ENCODE measurements at regions not wholly inside any gene's neighbourhood (a gene's known extent, or its start where the extent isn't known, plus 50 kb on each side); places are given as distances from the start of the nearest gene placed in this dataset.

DNA sequence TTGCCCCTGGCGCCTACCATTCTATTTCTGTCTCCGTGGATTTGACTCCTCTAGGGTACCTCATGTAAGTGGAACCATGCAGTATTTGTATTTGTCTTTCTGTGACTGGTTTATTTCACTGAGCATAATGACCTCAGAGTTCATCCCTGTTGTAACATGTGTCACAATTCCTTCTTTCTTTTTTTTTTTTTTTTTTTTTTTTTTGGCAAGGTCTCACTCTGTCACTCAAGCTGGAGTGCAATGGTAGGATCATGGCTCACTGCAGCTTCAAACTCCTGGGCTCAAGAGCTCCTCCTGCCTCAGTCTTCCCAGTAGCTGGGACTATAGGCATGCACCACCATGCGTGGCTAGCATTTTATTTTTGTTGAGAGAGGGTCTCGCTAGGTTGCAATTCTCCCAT lies 74.0 kb upstream of the SEPTIN5 start:
- intact Hi-C loops (cut with DNase I; ENCODE audit: low total_unique reads) = no loop called here
- in situ Hi-C loops (cut with MboI; ENCODE audit: low sequenced_read_pairs in 4 of 4) = loop anchor here in 3 of 4 donors (25.0 kb wide), 4 partner anchors 253 to 678 kb away; partner anchors contain the start of genes ESS2 (in 1 of the 3) and TSSK2 (in 1 of the 3)
- Histone ChIP-seq H3K9me3 (no peaks in the 10 kb centered on the region), H3K36me3 (no peaks in the 10 kb centered on the region), H3K27ac (no peak overlapping the region), H3K4me3 (no peak overlapping the region), H3K4me1 (no peaks in the 10 kb centered on the region), H3K27me3 (peaks cover 4 to 17% (median 11%) of the 10 kb centered on the region in 3 donors)
- TF ChIP-seq, protein P1, sequence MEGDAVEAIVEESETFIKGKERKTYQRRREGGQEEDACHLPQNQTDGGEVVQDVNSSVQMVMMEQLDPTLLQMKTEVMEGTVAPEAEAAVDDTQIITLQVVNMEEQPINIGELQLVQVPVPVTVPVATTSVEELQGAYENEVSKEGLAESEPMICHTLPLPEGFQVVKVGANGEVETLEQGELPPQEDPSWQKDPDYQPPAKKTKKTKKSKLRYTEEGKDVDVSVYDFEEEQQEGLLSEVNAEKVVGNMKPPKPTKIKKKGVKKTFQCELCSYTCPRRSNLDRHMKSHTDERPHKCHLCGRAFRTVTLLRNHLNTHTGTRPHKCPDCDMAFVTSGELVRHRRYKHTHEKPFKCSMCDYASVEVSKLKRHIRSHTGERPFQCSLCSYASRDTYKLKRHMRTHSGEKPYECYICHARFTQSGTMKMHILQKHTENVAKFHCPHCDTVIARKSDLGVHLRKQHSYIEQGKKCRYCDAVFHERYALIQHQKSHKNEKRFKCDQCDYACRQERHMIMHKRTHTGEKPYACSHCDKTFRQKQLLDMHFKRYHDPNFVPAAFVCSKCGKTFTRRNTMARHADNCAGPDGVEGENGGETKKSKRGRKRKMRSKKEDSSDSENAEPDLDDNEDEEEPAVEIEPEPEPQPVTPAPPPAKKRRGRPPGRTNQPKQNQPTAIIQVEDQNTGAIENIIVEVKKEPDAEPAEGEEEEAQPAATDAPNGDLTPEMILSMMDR (IDR thresholded peaks at IDR 0.05 in 4 of 5, conservative IDR thresholded peaks at IDR 0.05 in 1 of 5) = no peak
- TF ChIP-seq POLR2A (IDR thresholded peaks at IDR 0.05) = no peak
- DNase-seq (no peak), ATAC-seq (no peak)

DNA sequence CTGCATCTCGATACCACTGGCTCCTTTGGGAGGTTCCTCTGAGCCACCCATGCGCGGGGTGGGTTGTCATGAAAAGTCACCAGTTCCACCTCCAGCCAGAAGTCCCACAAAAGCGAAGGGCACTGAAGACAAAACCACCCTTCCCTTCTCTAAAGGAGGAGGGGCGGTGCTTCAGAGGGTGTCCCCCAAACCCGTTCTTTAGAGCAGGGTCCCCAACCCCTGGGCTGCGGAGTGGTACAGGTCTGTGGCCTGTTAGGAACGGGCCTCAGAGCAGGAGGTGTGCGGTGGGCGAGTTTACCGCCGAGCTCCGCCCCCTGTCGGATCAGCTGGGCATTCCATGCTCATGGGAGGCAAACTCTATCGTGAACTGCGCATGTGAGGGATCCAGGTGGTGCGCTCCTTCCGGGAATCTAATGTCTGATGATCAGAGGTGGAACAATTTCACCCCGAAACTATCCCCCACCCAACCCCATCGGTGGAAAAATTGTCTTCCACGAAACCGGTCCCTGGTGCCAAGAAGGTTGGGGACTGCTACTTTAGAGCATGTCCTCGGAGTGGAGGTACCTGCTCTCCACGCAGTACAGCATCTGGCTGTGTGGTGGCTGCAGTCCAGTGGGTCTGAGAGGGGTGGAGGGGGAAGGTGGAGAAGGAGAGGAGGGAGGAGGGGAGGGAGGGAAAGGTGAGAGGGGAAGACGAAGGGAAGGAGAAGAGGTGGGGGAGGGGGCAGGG lies 72.9 kb upstream of the SEPTIN5 start:
- Histone ChIP-seq H3K27me3 (peaks cover 6 to 17% (median 11%) of the 10 kb centered on the region in 3 donors), H3K4me1 (no peaks in the 10 kb centered on the region), H3K4me3 (no peak overlapping the region), H3K27ac (no peak overlapping the region), H3K36me3 (no peaks in the 10 kb centered on the region), H3K9me3 (no peaks in the 10 kb centered on the region)
- intact Hi-C loops (cut with DNase I; ENCODE audit: low total_unique reads) = no loop called here
- no peak for DNase-seq
- TF ChIP-seq, protein P1 (IDR thresholded peaks at IDR 0.05 in 4 of 5, conservative IDR thresholded peaks at IDR 0.05 in 1 of 5) = peak in 1 of 5 experiments; percentile 5
- no peak for TF ChIP-seq POLR2A (IDR thresholded peaks at IDR 0.05)
- no peak for ATAC-seq
- in situ Hi-C loops (cut with MboI; ENCODE audit: low sequenced_read_pairs in 4 of 4) = loop anchor here in 3 of 4 donors (25.0 kb wide), 4 partner anchors 254 to 679 kb away; partner anchors contain the start of genes ESS2 (in 1 of the 3) and TSSK2 (in 1 of the 3)

- Histone ChIP-seq H3K9me3 (no peaks in the 10 kb centered on the region), H3K36me3 (no peaks in the 10 kb centered on the region), H3K4me3 (no peak overlapping the region), H3K27me3 (peaks cover 6 to 17% (median 11%) of the 10 kb centered on the region in 3 donors), H3K27ac (no peak overlapping the region), H3K4me1 (no peaks in the 10 kb centered on the region)
- no peak for ATAC-seq
- DNase-seq = no peak
- TF ChIP-seq, protein P1 (IDR thresholded peaks at IDR 0.05 in 4 of 5, conservative IDR thresholded peaks at IDR 0.05 in 1 of 5) = no peak
- no peak for TF ChIP-seq POLR2A (IDR thresholded peaks at IDR 0.05)
- intact Hi-C loops (cut with DNase I; ENCODE audit: low total_unique reads) (no loop called here), in situ Hi-C loops (cut with MboI; ENCODE audit: low sequenced_read_pairs in 4 of 4) (loop anchor here in 3 of 4 donors (25.0 kb wide), 4 partner anchors 255 to 680 kb away; partner anchors contain the start of genes ESS2 (in 1 of the 3) and TSSK2 (in 1 of the 3))
These were observed 72.3 kb upstream of the SEPTIN5 start for GRCh38 chr22:19641983-19642451.

DNA sequence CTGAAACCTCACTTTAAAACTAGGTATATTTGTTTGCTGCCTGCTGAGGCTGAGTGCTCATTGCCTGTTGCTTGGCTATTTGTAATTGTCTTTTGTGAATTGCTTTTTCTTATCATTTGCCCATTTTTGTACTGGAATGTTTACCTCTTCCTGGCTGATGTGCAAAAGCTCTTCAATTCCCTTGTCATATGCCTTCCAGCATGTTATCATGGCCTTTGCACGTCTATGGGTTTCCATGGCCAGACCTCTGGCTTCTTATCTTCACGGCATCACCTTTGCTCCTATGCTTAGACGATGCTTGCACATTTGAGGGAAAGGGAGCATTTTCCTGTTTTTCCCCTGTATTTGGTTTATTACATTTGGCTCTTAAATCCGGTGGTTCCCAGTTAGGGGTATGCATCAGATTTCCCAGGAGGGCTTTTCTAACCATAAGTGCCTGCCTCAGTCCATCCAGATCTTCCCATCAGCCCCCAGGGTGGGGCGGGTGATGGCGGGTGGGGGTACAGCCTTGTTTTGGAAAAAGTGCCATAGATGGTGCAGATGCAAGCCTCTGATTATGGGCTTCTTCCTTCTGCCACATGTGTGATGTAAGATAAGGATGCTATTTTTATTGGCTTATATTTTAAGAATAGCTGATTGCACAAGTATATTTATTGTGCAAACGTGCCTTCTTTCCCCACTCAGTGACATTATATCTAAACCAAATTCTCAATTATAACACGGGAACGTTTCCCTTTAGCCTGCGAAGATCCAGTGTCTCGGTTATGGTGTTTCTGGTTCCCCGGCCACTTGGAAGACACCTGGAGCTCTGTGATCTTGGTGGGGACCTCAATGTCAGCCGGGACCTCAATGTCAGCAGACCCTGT lies 70.6 kb upstream of the SEPTIN5 start:
- Histone ChIP-seq H3K9me3 (peaks cover 0 to 4% (median 2%) of the 10 kb centered on the region in 3 donors), H3K36me3 (no peaks in the 10 kb centered on the region), H3K4me1 (no peaks in the 10 kb centered on the region), H3K27me3 (peaks cover 6 to 28% (median 11%) of the 10 kb centered on the region in 3 donors), H3K4me3 (no peak overlapping the region), H3K27ac (no peak overlapping the region)
- TF ChIP-seq POLR2A (IDR thresholded peaks at IDR 0.05) = no peak
- TF ChIP-seq, protein P1 (IDR thresholded peaks at IDR 0.05 in 4 of 5, conservative IDR thresholded peaks at IDR 0.05 in 1 of 5) = no peak
- ATAC-seq (no peak), DNase-seq (no peak)
- intact Hi-C loops (cut with DNase I; ENCODE audit: low total_unique reads) = no loop called here
- in situ Hi-C loops (cut with MboI; ENCODE audit: low sequenced_read_pairs in 4 of 4) = loop anchor here in 3 of 4 donors (25.0 kb wide), 4 partner anchors 256 to 681 kb away; partner anchors contain the start of genes ESS2 (in 1 of the 3) and TSSK2 (in 1 of the 3)

All from gastrocnemius medialis (tissue), 4 donors.